ENCODE measurements at regions not wholly inside any gene's neighbourhood (a gene's known extent, or its start where the extent isn't known, plus 50 kb on each side); places are given as distances from the start of the nearest gene placed in this dataset.
"Not testable (repeated sequence)": the region's sequence is repeated elsewhere in the genome, so short reads cannot be mapped to it uniquely, and the experiment has no call there.

- Histone ChIP-seq H3K36me3 (ENCODE audit: low read depth) (no peaks in the 10 kb centered on the region), H3K4me3 (no peak overlapping the region), H3F3A (ENCODE audit: insufficient read depth) (no peaks in the 10 kb centered on the region), H3K9me3 (ENCODE audit: low read depth) (no peaks in the 10 kb centered on the region), H3K27me3 (replicated peaks; ENCODE audit: insufficient read depth) (no peaks in the 10 kb centered on the region), H3K4me2 (ENCODE audit: unreplicated experiment) (no peak overlapping the region), H3K9ac (no peak overlapping the region), H4K20me1 (ENCODE audit: insufficient read depth) (no peaks in the 10 kb centered on the region), H3K9me2 (ENCODE audit: insufficient read depth) (no peaks in the 10 kb centered on the region), H3K27ac (no peak overlapping the region), H3K4me1 (ENCODE audit: insufficient read depth) (no peaks in the 10 kb centered on the region), H3K79me2 (ENCODE audit: insufficient read depth) (no peaks in the 10 kb centered on the region), H2AFZ (no peak overlapping the region)
- no peak for DNase-seq
- TF ChIP-seq EZH2 (IDR thresholded peaks at IDR 0.05; ENCODE audit: insufficient read depth, poor library complexity, severe bottlenecking) = no peak
- TF ChIP-seq EZH2phosphoT487 (IDR thresholded peaks at IDR 0.05; ENCODE audit: insufficient read depth, low read depth) = no peak
- 62 to 68% methylated on average over 2 of the region's 2 CpGs for WGBS, 2 experiments (ENCODE audit: low coverage in 1 of 2, low lambda C conversion rate in 2 of 2, missing lambda C conversion rate in 2 of 2)
- in situ Hi-C loops (cut with MboI) = no loop called here
These were observed 358.2 kb upstream of the IGFBP3 start for GRCh38 chr7:46279290-46279689.

- Histone ChIP-seq H4K20me1 (ENCODE audit: insufficient read depth) (no peaks in the 10 kb centered on the region), H3K79me2 (ENCODE audit: insufficient read depth) (no peaks in the 10 kb centered on the region), H3K36me3 (ENCODE audit: low read depth) (no peaks in the 10 kb centered on the region), H3F3A (ENCODE audit: insufficient read depth) (no peaks in the 10 kb centered on the region), H3K27ac (no peak overlapping the region), H3K4me3 (no peak overlapping the region), H3K9me3 (ENCODE audit: low read depth) (no peaks in the 10 kb centered on the region), H3K27me3 (replicated peaks; ENCODE audit: insufficient read depth) (no peaks in the 10 kb centered on the region), H3K9ac (no peak overlapping the region), H3K9me2 (ENCODE audit: insufficient read depth) (no peaks in the 10 kb centered on the region), H3K4me1 (ENCODE audit: insufficient read depth) (peaks cover 2% of the 10 kb centered on the region; the same call in 1 of the 2 replicates), H3K4me2 (ENCODE audit: unreplicated experiment) (no peak overlapping the region), H2AFZ (no peak overlapping the region)
- TF ChIP-seq EZH2 (IDR thresholded peaks at IDR 0.05; ENCODE audit: insufficient read depth, poor library complexity, severe bottlenecking) (no peak), EZH2phosphoT487 (IDR thresholded peaks at IDR 0.05; ENCODE audit: insufficient read depth, low read depth) (no peak)
- DNase-seq = no peak
- in situ Hi-C loops (cut with MboI) = no loop called here
- 62 to 74% methylated on average over 2 of the region's 2 CpGs for WGBS, 2 experiments (ENCODE audit: low coverage in 1 of 2, low lambda C conversion rate in 2 of 2, missing lambda C conversion rate in 2 of 2)
These were observed 343.6 kb upstream of the IGFBP3 start for GRCh38 chr7:46264646-46265045.

- H3K79me2 ChIP-seq (ENCODE audit: insufficient read depth); H3K4me2 ChIP-seq (ENCODE audit: unreplicated experiment); H3K9me3 ChIP-seq (ENCODE audit: low read depth); H3K4me3 ChIP-seq; H3K9me2 ChIP-seq (ENCODE audit: insufficient read depth); DNase-seq; H2AFZ ChIP-seq; H4K20me1 ChIP-seq (ENCODE audit: insufficient read depth); in situ Hi-C loops (cut with MboI); H3K9ac ChIP-seq; H3K27me3 ChIP-seq (replicated peaks; ENCODE audit: insufficient read depth); H3K36me3 ChIP-seq (ENCODE audit: low read depth); H3K27ac ChIP-seq: not testable (repeated sequence)
- 0 out of 2 replicates have a peak, but pooled peaks cover 17% of the 10 kb centered on the region for H3F3A ChIP-seq (ENCODE audit: insufficient read depth)
- peaks cover 23% of the 10 kb centered on the region for H3K4me1 ChIP-seq (ENCODE audit: insufficient read depth)
- WGBS, 2 experiments (ENCODE audit: low coverage in 1 of 2, low lambda C conversion rate in 2 of 2, missing lambda C conversion rate in 2 of 2) = 81 to 87% methylated on average over 9 of the region's 9 CpGs
These were observed 340.6 kb upstream of the IGFBP3 start for GRCh38 chr7:46261638-46262037.

GRCh38 chr7:46259947-46260346, 338.9 kb upstream of the IGFBP3 start:
- H3K9ac ChIP-seq = no peak overlapping the region
- no peak overlapping the region for H3K4me2 ChIP-seq (ENCODE audit: unreplicated experiment)
- H3K79me2 ChIP-seq (ENCODE audit: insufficient read depth) = no peaks in the 10 kb centered on the region
- 58 to 82% methylated on average over 1 of the region's 1 CpG for WGBS, 2 experiments (ENCODE audit: low coverage in 1 of 2, low lambda C conversion rate in 2 of 2, missing lambda C conversion rate in 2 of 2)
- no peaks in the 10 kb centered on the region for H4K20me1 ChIP-seq (ENCODE audit: insufficient read depth)
- no peaks in the 10 kb centered on the region for H3K27me3 ChIP-seq (replicated peaks; ENCODE audit: insufficient read depth)
- no peak overlapping the region for H3K4me3 ChIP-seq
- TF ChIP-seq EZH2phosphoT487 (IDR thresholded peaks at IDR 0.05; ENCODE audit: insufficient read depth, low read depth) = no peak
- no peak for TF ChIP-seq EZH2 (IDR thresholded peaks at IDR 0.05; ENCODE audit: insufficient read depth, poor library complexity, severe bottlenecking)
- no peak overlapping the region for H2AFZ ChIP-seq
- 0 out of 2 replicates have a peak, but pooled peaks cover 18% of the 10 kb centered on the region for H3F3A ChIP-seq (ENCODE audit: insufficient read depth)
- no peak for DNase-seq
- no peaks in the 10 kb centered on the region for H3K9me2 ChIP-seq (ENCODE audit: insufficient read depth)
- H3K4me1 ChIP-seq (ENCODE audit: insufficient read depth) = peaks cover 25% of the 10 kb centered on the region
- in situ Hi-C loops (cut with MboI) = no loop called here
- no peaks in the 10 kb centered on the region for H3K9me3 ChIP-seq (ENCODE audit: low read depth)
- no peaks in the 10 kb centered on the region for H3K36me3 ChIP-seq (ENCODE audit: low read depth)
- no peak overlapping the region for H3K27ac ChIP-seq

Data from GM23248 (cell line).